Fibroblast of pulmonary artery (primary cell): ENCODE measurements at regions not wholly inside any gene's neighbourhood (a gene's known extent, or its start where the extent isn't known, plus 50 kb on each side); places are given as distances from the start of the nearest gene placed in this dataset.

Experiments used
- DNase-seq: peaks from one replicate; pipeline ENCODE4 v3.0.0-alpha.2; 2010; ENCODE audit warnings: low read depth
- H3K4me3 ChIP-seq: replicated peaks from 2 replicates; pipeline ENCODE4 v1.5.1; 2011; ENCODE audit warnings: low read depth, mild to moderate bottlenecking, control low read depth, low read length, moderate library complexity
- TF ChIP-seq, protein P1 (sequence below): IDR thresholded peaks from 2 replicates; pipeline ENCODE4 v1.5.1; 2011; ENCODE audit warnings: mild to moderate bottlenecking, control low read depth, low read length, inconsistent platforms; ENCODE audit errors: missing control alignments

DNA sequence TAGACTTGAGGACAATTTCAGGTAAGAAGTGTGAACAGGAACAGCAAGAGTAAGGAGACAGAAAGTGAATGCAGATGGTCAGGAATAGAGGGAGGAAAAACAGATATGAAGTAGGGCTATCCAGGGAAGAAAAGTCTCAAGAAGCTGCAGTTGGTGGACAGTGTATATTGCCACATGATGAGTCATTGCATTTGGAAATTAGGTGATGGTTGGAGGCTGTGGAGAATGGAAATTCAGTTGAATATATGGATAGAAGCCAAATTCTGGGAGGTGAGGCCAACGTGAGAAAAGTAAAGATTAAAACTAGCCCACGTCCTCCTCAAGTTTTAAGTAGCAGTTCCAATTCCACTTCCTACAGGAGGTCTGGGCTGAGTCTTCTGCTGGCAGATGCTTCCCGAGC is 158.4 kb downstream of the UBE2E3 start:
- peak; percentile 78 for DNase-seq
- TF ChIP-seq, protein P1, sequence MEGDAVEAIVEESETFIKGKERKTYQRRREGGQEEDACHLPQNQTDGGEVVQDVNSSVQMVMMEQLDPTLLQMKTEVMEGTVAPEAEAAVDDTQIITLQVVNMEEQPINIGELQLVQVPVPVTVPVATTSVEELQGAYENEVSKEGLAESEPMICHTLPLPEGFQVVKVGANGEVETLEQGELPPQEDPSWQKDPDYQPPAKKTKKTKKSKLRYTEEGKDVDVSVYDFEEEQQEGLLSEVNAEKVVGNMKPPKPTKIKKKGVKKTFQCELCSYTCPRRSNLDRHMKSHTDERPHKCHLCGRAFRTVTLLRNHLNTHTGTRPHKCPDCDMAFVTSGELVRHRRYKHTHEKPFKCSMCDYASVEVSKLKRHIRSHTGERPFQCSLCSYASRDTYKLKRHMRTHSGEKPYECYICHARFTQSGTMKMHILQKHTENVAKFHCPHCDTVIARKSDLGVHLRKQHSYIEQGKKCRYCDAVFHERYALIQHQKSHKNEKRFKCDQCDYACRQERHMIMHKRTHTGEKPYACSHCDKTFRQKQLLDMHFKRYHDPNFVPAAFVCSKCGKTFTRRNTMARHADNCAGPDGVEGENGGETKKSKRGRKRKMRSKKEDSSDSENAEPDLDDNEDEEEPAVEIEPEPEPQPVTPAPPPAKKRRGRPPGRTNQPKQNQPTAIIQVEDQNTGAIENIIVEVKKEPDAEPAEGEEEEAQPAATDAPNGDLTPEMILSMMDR = no peak
- H3K4me3 ChIP-seq = no peak overlapping the region

DNA sequence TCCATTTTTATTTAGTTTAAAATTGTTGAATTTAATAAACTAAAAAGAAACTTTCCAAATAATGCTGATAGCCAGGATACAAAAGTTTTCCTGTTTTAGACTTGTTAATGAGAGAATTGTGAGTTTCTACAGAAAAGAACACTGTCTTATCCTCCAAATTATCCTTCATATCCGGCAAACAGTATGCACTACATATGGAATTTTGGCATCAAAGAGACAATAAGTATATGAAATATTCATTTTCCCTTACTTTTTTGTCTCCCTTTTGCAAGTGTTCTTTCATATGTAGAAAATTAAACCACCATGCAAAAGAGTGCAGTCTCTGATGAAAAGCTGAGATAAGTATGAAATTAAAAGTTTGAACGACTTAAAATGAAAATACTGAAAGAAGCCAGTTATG is 159.4 kb downstream of the UBE2E3 start:
- TF ChIP-seq, protein P1 = no peak
- no peak overlapping the region for H3K4me3 ChIP-seq
- no peak for DNase-seq

DNA sequence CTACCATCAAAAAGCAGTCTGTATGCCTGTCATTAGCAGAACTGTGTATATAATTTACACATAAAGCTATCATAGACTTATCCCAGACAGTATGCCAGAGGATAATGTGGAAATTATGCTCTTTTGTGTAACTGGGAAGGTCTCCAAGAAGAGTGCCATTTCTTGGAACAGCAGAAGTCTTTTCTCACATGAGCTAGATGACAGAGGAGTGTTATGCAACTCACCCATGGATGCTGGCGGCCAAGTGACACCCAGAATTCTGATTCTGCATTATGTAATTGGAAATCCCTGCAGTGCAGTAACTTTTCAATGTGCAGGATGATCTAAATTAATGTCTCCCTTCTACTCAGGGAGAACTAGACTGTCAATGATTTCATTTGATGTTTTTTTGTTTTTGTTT is 160.0 kb downstream of the UBE2E3 start:
- TF ChIP-seq, protein P1 = no peak
- DNase-seq = peak; percentile 86
- no peak overlapping the region for H3K4me3 ChIP-seq

DNA sequence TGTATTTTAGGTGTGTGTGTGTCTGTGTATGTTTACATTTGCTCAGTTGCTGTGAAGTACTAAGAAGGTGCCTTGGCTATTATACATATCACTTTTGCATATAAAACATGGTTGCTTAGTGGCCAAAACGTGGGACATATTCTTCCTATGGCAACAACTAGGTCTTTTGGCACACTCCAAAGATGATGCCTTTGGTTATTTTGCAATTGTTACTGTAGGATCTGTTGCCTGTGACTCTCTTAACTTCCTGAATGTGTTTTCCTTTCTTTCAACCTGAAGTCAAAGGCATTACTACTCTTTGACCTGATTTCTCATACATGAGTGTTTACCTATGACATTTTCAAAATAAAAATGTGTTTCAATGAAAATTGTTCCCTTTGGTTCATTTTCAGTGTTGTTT is 160.5 kb downstream of the UBE2E3 start:
- DNase-seq = peak; percentile 33
- TF ChIP-seq, protein P1 = no peak
- no peak overlapping the region for H3K4me3 ChIP-seq

DNA sequence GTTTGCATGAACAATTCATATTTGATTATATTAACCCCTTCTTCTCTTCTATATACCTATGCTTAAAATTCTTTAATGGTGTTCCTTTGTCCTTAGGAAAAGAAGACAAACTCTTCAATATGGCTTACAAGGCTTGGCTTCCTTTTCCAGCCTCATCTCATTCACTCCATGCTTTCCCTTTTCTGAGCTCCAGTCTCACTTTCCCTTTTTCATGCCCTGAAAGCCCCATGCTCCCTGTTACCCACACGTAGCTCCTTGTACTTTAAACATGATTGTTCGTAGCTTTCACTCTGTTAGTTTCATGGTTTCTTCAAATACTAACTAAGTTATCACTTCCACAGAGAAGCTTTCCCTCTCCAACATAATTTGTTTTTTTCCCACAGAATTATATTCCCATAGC is 161.3 kb downstream of the UBE2E3 start:
- H3K4me3 ChIP-seq = no peak overlapping the region
- no peak for DNase-seq
- TF ChIP-seq, protein P1 = no peak

DNA sequence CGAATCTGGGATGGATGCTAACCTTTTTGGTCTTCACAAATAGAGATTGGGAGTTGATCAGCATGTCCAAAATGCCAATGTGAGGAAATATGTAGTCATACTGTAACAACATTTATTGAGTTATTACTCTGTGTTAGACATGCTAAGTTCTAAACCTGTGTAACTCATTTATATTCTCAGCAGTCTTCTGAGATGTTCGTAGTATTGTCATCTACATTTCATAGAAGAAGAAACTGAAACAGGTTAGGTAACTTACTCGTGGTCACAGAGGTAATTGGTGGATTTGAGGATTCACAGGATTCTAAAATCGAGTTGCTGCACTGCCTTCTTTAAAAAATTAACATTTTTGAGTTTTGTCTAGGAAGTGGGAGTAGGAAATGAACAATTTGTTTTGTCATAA is 162.1 kb downstream of the UBE2E3 start:
- DNase-seq = no peak
- no peak overlapping the region for H3K4me3 ChIP-seq
- TF ChIP-seq, protein P1 = no peak

DNA sequence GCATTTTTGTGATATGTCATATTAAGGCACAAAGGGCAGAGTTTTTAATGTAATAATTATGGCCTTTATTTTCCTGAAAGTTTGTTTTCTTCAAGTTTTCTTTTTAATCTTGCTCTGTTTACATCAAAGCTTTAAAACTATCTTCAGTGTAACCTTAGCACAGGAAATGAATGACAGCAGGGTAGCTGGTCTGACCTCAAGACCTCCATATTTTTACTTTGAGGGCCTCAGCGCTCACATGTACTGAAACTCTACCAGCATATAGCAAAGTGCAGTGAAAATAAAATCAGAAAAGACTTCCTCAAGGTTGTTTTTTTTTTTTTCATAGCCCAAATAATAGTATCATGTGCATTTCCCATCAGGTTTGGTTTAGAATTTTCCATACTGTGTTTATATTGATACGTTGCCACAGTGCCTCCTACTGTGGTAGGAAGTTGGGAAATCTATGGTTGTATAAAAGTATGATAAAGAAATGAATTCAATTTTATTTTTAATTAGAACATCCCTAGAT is 163.4 kb downstream of the UBE2E3 start:
- no peak overlapping the region for H3K4me3 ChIP-seq
- TF ChIP-seq, protein P1 = no peak
- no peak for DNase-seq
